GM10266 (cell line): ENCODE measurements at regions not wholly inside any gene's neighbourhood (a gene's known extent, or its start where the extent isn't known, plus 50 kb on each side); places are given as distances from the start of the nearest gene placed in this dataset.
"Not testable (repeated sequence)": the region's sequence is repeated elsewhere in the genome, so short reads cannot be mapped to it uniquely, and the experiment has no call there.

Experiments
- DNase-seq: peaks from one replicate; pipeline ENCODE4 v3.0.0; 2012; ENCODE audit errors: extremely low spot score
- CTCF ChIP-seq: IDR thresholded peaks from 2 replicates; pipeline ENCODE4 v1.5.1; 2012; ENCODE audit warnings: mild to moderate bottlenecking, low read depth; ENCODE audit not compliant: control insufficient read depth, insufficient read depth; ENCODE audit errors: missing control alignments

- DNase-seq, result no peak
- TF ChIP-seq CTCF, result no peak
Measured at GRCh38 chr2:75294362-75294761, 95.0 kb upstream of the TACR1 start.

- DNase-seq, result no peak
- TF ChIP-seq CTCF, result no peak
Measured at GRCh38 chr2:75292826-75293225, 93.5 kb upstream of the TACR1 start.

- no peak for DNase-seq
- no peak for TF ChIP-seq CTCF
Measured at GRCh38 chr2:75290600-75291150, 91.4 kb upstream of the TACR1 start.

- no peak for TF ChIP-seq CTCF
- no peak for DNase-seq
Measured at GRCh38 chr2:75289771-75290170, 90.5 kb upstream of the TACR1 start.

GRCh38 chr2:75289178-75289577, 89.9 kb upstream of the TACR1 start:
- not testable (repeated sequence) for DNase-seq

- no peak for DNase-seq
- TF ChIP-seq CTCF, result no peak
Measured at GRCh38 chr2:75288760-75289159, 89.4 kb upstream of the TACR1 start.

- no peak for TF ChIP-seq CTCF
- DNase-seq, result no peak
Measured at GRCh38 chr2:75287624-75288316, 88.5 kb upstream of the TACR1 start.
